Glutamatergic neuron (in vitro differentiated cells): ENCODE measurements at regions not wholly inside any gene's neighbourhood (a gene's known extent, or its start where the extent isn't known, plus 50 kb on each side); places are given as distances from the start of the nearest gene placed in this dataset.

Source experiments
- DNase-seq: peaks from one replicate; pipeline ENCODE4 v3.0.0; 2022
- H3K27ac Mint-ChIP-seq: one replicate; pipeline ENCODE4 v1.8.0; 2020; ENCODE audit warnings: mild to moderate bottlenecking, mixed read lengths, inconsistent platforms; ENCODE audit not compliant: unreplicated experiment
- H3K27me3 Mint-ChIP-seq: one replicate; pipeline ENCODE4 v1.8.0; 2020; ENCODE audit warnings: mild to moderate bottlenecking, moderate library complexity, mixed read lengths, inconsistent platforms; ENCODE audit not compliant: unreplicated experiment
- H3K36me3 Mint-ChIP-seq: one replicate; pipeline ENCODE4 v1.8.0; 2020; ENCODE audit warnings: mild to moderate bottlenecking, mixed read lengths, inconsistent platforms; ENCODE audit not compliant: unreplicated experiment
- H3K4me1 Mint-ChIP-seq: one replicate; pipeline ENCODE4 v1.8.0; 2020; ENCODE audit warnings: mild to moderate bottlenecking, low read depth, mixed read lengths, inconsistent platforms; ENCODE audit not compliant: unreplicated experiment
- H3K4me3 Mint-ChIP-seq: one replicate; pipeline ENCODE4 v1.8.0; 2020; ENCODE audit warnings: mild to moderate bottlenecking, mixed read lengths, inconsistent platforms; ENCODE audit not compliant: unreplicated experiment
- H3K9me3 Mint-ChIP-seq: one replicate; pipeline ENCODE4 v1.8.0; 2020; ENCODE audit warnings: mild to moderate bottlenecking, moderate library complexity, mixed read lengths, inconsistent platforms; ENCODE audit not compliant: unreplicated experiment
- CTCF ChIP-seq: fragments of 200-600 bp; sonication (generic); IDR thresholded peaks from one replicate; pipeline ENCODE4 v1.5.0; 2021; ENCODE audit not compliant: partially characterized antibody, unreplicated experiment

DNA sequence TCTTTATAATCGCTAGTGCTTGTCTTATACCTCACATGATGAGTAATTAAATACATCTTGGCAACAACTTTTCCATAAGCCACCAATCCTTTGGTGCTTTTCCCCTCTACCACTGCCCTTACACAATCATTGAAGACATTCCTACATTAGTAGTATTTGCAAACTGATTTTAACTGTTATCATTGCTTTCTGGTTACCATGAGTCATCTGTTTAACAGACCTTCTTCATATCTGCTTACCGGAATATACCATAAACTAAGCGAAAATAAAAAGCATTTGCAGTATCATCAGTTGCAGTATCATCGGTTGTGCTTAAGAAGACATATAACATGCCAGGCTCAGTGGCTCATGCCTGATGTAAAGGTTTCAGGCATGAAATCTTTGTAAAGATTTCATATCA lies 54.8 kb upstream of the PLEKHA5 start:
- DNase-seq, result no peak
- Mint-ChIP-seq H3K36me3 (no peaks in the 10 kb centered on the region), H3K27me3 (peaks cover 2% of the 10 kb centered on the region), H3K27ac (no peak overlapping the region), H3K9me3 (peaks cover 2% of the 10 kb centered on the region), H3K4me1 (no peaks in the 10 kb centered on the region), H3K4me3 (no peak overlapping the region)
- no peak for TF ChIP-seq CTCF

DNA sequence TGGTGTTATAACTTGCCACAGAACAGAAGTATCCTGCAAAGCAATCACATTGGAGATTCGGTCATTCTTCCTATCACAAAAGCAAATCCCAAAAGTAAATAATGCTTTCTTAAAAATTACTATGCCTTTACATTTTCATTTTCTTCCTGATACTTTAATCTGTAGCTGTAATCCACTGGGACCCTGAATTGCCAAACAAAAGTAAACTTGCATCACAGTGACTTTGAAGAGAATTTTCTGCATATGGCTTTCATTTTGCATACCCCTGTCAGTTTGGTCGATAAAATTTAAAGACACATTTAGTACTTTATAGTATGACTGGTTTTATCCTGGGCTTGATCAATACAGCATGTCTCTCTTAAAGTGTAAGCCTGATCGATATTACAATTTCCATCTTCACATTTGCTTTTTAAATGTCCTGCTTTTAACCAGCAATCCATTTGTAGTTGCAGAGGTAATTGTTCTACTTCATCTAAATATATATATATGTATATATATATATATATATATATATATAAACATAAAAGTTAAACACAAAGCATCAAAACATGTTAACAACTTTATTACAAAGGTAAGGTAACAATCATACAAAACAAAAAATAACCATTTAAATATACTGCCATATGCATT lies 53.7 kb upstream of the PLEKHA5 start:
- Mint-ChIP-seq H3K36me3 (no peaks in the 10 kb centered on the region), H3K27me3 (peaks cover 2% of the 10 kb centered on the region), H3K9me3 (no peaks in the 10 kb centered on the region), H3K27ac (no peak overlapping the region), H3K4me3 (no peak overlapping the region), H3K4me1 (no peaks in the 10 kb centered on the region)
- DNase-seq, result no peak
- no peak for TF ChIP-seq CTCF
